ENCODE measurements at regions not wholly inside any gene's neighbourhood (a gene's known extent, or its start where the extent isn't known, plus 50 kb on each side); places are given as distances from the start of the nearest gene placed in this dataset.

DNA sequence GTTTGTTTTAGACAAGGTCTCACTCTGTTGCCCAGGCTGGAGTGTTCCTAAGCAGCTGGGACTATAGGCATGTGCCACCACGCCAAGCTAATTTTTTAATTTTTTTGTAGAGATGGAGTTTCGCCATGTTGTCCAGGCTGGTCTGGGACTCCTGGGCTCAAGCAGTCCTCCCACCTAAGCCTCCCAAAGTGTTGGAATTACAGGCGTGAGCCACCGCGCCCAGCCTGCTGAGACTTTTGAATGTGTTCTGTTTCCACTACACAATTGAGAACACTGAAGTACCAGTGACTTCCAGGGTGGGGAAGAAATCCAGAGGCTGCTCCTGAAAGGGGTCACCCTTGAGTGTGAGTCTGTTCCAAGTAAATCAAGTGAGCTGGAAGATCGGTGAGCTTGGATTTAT lies 81.3 kb upstream of the ARMC2 start:
- TF ChIP-seq TAF1 (IDR thresholded peaks at IDR 0.05; ENCODE audit: low read depth): no peak
- TF ChIP-seq, protein P1, sequence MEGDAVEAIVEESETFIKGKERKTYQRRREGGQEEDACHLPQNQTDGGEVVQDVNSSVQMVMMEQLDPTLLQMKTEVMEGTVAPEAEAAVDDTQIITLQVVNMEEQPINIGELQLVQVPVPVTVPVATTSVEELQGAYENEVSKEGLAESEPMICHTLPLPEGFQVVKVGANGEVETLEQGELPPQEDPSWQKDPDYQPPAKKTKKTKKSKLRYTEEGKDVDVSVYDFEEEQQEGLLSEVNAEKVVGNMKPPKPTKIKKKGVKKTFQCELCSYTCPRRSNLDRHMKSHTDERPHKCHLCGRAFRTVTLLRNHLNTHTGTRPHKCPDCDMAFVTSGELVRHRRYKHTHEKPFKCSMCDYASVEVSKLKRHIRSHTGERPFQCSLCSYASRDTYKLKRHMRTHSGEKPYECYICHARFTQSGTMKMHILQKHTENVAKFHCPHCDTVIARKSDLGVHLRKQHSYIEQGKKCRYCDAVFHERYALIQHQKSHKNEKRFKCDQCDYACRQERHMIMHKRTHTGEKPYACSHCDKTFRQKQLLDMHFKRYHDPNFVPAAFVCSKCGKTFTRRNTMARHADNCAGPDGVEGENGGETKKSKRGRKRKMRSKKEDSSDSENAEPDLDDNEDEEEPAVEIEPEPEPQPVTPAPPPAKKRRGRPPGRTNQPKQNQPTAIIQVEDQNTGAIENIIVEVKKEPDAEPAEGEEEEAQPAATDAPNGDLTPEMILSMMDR (IDR thresholded peaks at IDR 0.05; ENCODE audit: poor library complexity, severe bottlenecking): no peak
- TF ChIP-seq EZH2 (IDR thresholded peaks at IDR 0.05; ENCODE audit: borderline replicate concordance, insufficient read depth, low read length, poor library complexity, severe bottlenecking): no peak
- no peak for TF ChIP-seq POLR2AphosphoS5 (IDR thresholded peaks at IDR 0.05)
- no peak for TF ChIP-seq EP300 (conservative IDR thresholded peaks at IDR 0.05; ENCODE audit: poor library complexity, severe bottlenecking)
- no peak for TF ChIP-seq RAD21 (conservative IDR thresholded peaks at IDR 0.05)

Data from neural cell (in vitro differentiated cells).